MM.1S (cell line): ENCODE measurements at regions not wholly inside any gene's neighbourhood (a gene's known extent, or its start where the extent isn't known, plus 50 kb on each side); places are given as distances from the start of the nearest gene placed in this dataset.

ENCODE experiments used
- DNase-seq: peaks from one replicate; pipeline ENCODE4 v3.0.0-alpha.2; 2015
- H2AFZ ChIP-seq: fragments of 300-600 bp; sonication (generic); 2 replicates; pipeline ENCODE4 v1.6.0; 2016; ENCODE audit warnings: antibody characterized with exemption, low read length
- H3F3A ChIP-seq: fragments of 300-600 bp; sonication (generic); 2 replicates; pipeline ENCODE4 v1.6.1; 2016; ENCODE audit warnings: mild to moderate bottlenecking, antibody characterized with exemption, low read length, moderate library complexity, mixed read lengths; ENCODE audit not compliant: insufficient read depth
- H3K27ac ChIP-seq: fragments of 300-600 bp; sonication (generic); 2 replicates; pipeline ENCODE4 v1.5.1; 2016; ENCODE audit warnings: mild to moderate bottlenecking, low read length
- H3K27me3 ChIP-seq: fragments of 300-600 bp; sonication (generic); replicated peaks from 2 replicates; pipeline ENCODE4 v1.6.0; 2016; ENCODE audit warnings: low read length; ENCODE audit not compliant: insufficient read depth
- H3K36me3 ChIP-seq: fragments of 300-600 bp; sonication (generic); replicated peaks from 2 replicates; pipeline ENCODE4 v1.6.1; 2016; ENCODE audit warnings: mild to moderate bottlenecking, low read length, mixed read lengths; ENCODE audit not compliant: insufficient read depth
- H3K4me1 ChIP-seq: fragments of 300-600 bp; sonication (generic); 2 replicates; pipeline ENCODE4 v1.6.1; 2016; ENCODE audit warnings: low read length, mixed read lengths
- H3K4me2 ChIP-seq: fragments of 300-600 bp; sonication (generic); 2 replicates; pipeline ENCODE4 v1.6.0; 2016; ENCODE audit warnings: low read depth, low read length
- H3K4me3 ChIP-seq: fragments of 300-600 bp; sonication (generic); 2 replicates; pipeline ENCODE4 v1.5.1; 2016; ENCODE audit warnings: low read length, mixed read lengths
- H3K79me2 ChIP-seq: fragments of 300-600 bp; sonication (generic); 2 replicates; pipeline ENCODE4 v1.6.1; 2016; ENCODE audit warnings: mixed run types, low read length, mixed read lengths
- H3K9ac ChIP-seq: fragments of 300-600 bp; sonication (generic); 2 replicates; pipeline ENCODE4 v1.6.1; 2016; ENCODE audit warnings: low read length, mixed read lengths
- H3K9me2 ChIP-seq: fragments of 300-600 bp; sonication (generic); replicated peaks from 2 replicates; pipeline ENCODE4 v1.6.1; 2016; ENCODE audit warnings: mild to moderate bottlenecking, low read length, mixed read lengths; ENCODE audit not compliant: insufficient read depth
- H3K9me3 ChIP-seq: fragments of 300-600 bp; sonication (generic); replicated peaks from 2 replicates; pipeline ENCODE4 v1.6.1; 2016; ENCODE audit warnings: mild to moderate bottlenecking, low read length, mixed read lengths; ENCODE audit not compliant: insufficient read depth
- H4K20me1 ChIP-seq: fragments of 300-600 bp; sonication (generic); 2 replicates; pipeline ENCODE4 v1.6.1; 2016; ENCODE audit warnings: mild to moderate bottlenecking, low read length, moderate library complexity, mixed read lengths; ENCODE audit not compliant: insufficient read depth
- CTCF ChIP-seq: fragments of 300-600 bp; sonication (generic); IDR thresholded peaks from 2 replicates; pipeline ENCODE4 v1.5.1; 2016; ENCODE audit warnings: antibody characterized with exemption, low read length, mixed read lengths
- EZH2 ChIP-seq: fragments of 300-600 bp; sonication (generic); optimal IDR thresholded peaks from 2 replicates; pipeline ENCODE3; 2017; ENCODE audit warnings: low read depth, mild to moderate bottlenecking, antibody characterized with exemption, low read length, mixed read lengths
- EZH2phosphoT487 ChIP-seq: fragments of 300-600 bp; sonication (generic); IDR thresholded peaks from 2 replicates; pipeline ENCODE4 v1.6.1; 2018; ENCODE audit warnings: antibody characterized with exemption, low read length

DNA sequence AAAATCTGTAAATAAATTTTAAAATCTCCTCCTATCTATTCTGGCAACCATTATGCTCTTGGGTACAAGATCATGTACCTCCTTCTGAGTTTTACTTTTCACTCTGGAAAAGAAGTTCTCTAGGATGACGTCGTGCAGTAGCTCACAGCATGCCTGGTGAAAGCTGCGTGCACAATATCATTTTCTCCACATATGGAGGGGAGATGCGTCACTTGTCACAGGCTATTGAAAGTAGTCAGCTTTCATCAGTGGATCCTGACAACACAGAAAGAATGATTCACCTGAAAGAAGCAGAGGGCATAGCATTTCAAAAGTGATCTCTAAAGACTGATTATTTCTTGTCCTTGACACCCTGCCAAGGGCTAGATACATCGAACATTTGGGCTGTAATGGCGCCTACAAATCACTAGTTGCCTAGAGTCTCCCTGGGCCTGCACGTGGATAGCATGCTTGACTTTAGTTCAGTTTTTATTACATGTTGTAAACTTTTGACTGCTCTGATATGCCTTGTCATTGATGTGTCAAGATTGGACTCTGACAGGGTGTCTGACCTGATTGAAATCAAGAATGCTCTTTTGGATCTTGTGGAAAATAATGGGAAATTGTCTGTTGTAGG lies 1365.6 kb downstream of the OLFM4 start:
- Histone ChIP-seq H3K79me2 (no peaks in the 10 kb centered on the region), H3K4me3 (no peak overlapping the region), H3K36me3 (no peaks in the 10 kb centered on the region), H3K4me1 (no peaks in the 10 kb centered on the region), H3K27me3 (no peaks in the 10 kb centered on the region), H3K9me2 (no peaks in the 10 kb centered on the region), H4K20me1 (no peaks in the 10 kb centered on the region), H2AFZ (no peak overlapping the region), H3F3A (no peaks in the 10 kb centered on the region), H3K9me3 (no peaks in the 10 kb centered on the region), H3K9ac (no peak overlapping the region), H3K4me2 (no peak overlapping the region), H3K27ac (no peak overlapping the region)
- TF ChIP-seq CTCF: no peak
- TF ChIP-seq EZH2phosphoT487: no peak
- no peak for TF ChIP-seq EZH2
- no peak for DNase-seq

DNA sequence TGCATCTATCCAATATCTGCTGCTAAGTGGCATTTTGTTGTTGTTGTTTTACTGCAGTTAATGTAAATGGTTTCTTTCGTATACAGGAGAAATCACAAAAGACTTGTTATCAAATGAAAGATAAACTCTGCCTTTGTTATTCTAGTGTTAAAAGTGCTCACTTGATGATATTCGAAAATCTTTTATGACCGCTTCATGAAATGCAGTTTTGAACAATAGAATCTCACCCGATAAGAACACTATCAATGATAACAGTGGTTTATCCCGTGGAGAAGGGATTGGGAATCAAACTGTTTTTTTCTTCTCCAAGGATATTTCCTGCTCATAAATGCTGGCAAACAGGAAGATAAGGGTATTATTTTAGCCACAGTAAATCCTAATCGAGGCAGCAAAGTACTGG lies 1366.3 kb downstream of the OLFM4 start:
- Histone ChIP-seq H3F3A (no peaks in the 10 kb centered on the region), H3K9me3 (no peaks in the 10 kb centered on the region), H3K4me3 (no peak overlapping the region), H3K9me2 (no peaks in the 10 kb centered on the region), H3K79me2 (no peaks in the 10 kb centered on the region), H3K4me2 (no peak overlapping the region), H3K4me1 (no peaks in the 10 kb centered on the region), H4K20me1 (no peaks in the 10 kb centered on the region), H3K36me3 (no peaks in the 10 kb centered on the region), H2AFZ (no peak overlapping the region), H3K9ac (no peak overlapping the region), H3K27me3 (no peaks in the 10 kb centered on the region), H3K27ac (no peak overlapping the region)
- no peak for TF ChIP-seq CTCF
- TF ChIP-seq EZH2phosphoT487: no peak
- no peak for TF ChIP-seq EZH2
- DNase-seq: no peak

DNA sequence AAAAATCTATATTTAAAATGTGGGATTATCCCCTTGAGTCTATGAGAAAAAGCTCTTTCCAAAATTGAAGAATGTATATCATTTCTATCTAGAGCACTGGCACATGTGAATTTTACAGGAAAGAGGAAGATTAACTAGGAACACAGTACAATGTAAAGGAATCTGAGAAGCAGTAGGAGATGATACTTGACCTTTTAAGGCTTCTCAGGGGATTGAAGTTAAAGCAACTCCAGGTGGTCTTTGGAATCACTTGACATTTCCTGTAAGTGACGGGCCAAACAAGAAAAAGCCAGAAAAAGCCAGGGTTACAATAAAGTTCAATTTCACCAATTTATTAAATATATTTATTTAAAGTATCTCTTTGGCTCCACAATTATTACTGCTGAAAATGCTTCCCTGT lies 1373.9 kb downstream of the OLFM4 start:
- H3K79me2 ChIP-seq: no peaks in the 10 kb centered on the region
- no peaks in the 10 kb centered on the region for H3K4me1 ChIP-seq
- no peaks in the 10 kb centered on the region for H3K9me2 ChIP-seq
- H3F3A ChIP-seq: no peaks in the 10 kb centered on the region
- H3K4me2 ChIP-seq: no peak overlapping the region
- H3K27me3 ChIP-seq: no peaks in the 10 kb centered on the region
- no peak overlapping the region for H2AFZ ChIP-seq
- no peaks in the 10 kb centered on the region for H4K20me1 ChIP-seq
- TF ChIP-seq EZH2 (no peak), EZH2phosphoT487 (no peak), CTCF (no peak)
- H3K4me3 ChIP-seq: no peak overlapping the region
- H3K9me3 ChIP-seq: no peaks in the 10 kb centered on the region
- no peaks in the 10 kb centered on the region for H3K36me3 ChIP-seq
- DNase-seq: no peak
- no peak overlapping the region for H3K9ac ChIP-seq
- no peak overlapping the region for H3K27ac ChIP-seq
